K562 (cell line): ENCODE measurements at regions not wholly inside any gene's neighbourhood (a gene's known extent, or its start where the extent isn't known, plus 50 kb on each side); places are given as distances from the start of the nearest gene placed in this dataset.

Source experiments
- ATAC-seq: fragments of 200-7000 bp; cut with Tn5 transposase; 3 replicates; pipeline ENCODE4 v1.9.1; 2020; ENCODE audit warnings: moderate library complexity
- BruUV-seq: library from RNA; stranded (reverse); fragments of 400-500 nt; replicated peaks from 2 replicates; lab custom pipeline; 2021; lab: Mats Ljungman, UMichigan
- CTCF ChIA-PET: fragments of 300-600 bp; formaldehyde crosslinking; extraction: SDS; loops from one replicate; lab custom pipeline; 2021; ENCODE audit warnings: low intra/inter-chr PET ratio; lab: Yijun Ruan, JAX
- POLR2A ChIA-PET: fragments of 300-600, 350-650 bp; sonication (Branson Sonifier 250); formaldehyde crosslinking; extraction: SDS; loops from one replicate; lab custom pipeline; 2021; ENCODE audit warnings: antibody characterized with exemption, inconsistent platforms; lab: Yijun Ruan, JAX
- DNase-seq, 4 experiments: peaks; one replicate each; pipeline versions ENCODE4 v3.0.0 to v3.0.0-alpha.2; 2011 to 2018; ENCODE audit warnings: low spot score in 3 of 4, mixed read lengths in 3 of 4; ENCODE audit errors: extremely low read depth in 1 of 4
- FAIRE-seq: peaks from 2 replicates; lab custom pipeline; 2011; peaks lifted over from hg19 to GRCh38; lab: Jason Lieb, UNC
- H2AFZ ChIP-seq: 2 replicates; pipeline ENCODE4 v1.6.0; 2011; ENCODE audit warnings: low read depth, low read length, control low read depth, inconsistent platforms
- H3K27ac ChIP-seq: fragments of 200-600 bp; 3 replicates; pipeline ENCODE4 v1.8.0; 2011; ENCODE audit warnings: low read depth, mild to moderate bottlenecking, control low read depth, inconsistent platforms, low read length, moderate library complexity, mixed read lengths; ENCODE audit errors: extremely low read depth
- H3K27me3 ChIP-seq, 2 experiments: fragments of 300-600 bp in 1 of 2; 2 replicates in 1 of 2; 3 replicates in 1 of 2; pipeline versions ENCODE4 v1.6.0 to v1.8.0; 2011; ENCODE audit warnings: inconsistent platforms in 2 of 2, low read length in 2 of 2, mild to moderate bottlenecking in 1 of 2, mixed read lengths in 1 of 2, moderate library complexity in 1 of 2; ENCODE audit not compliant: control insufficient read depth in 2 of 2, insufficient read depth in 2 of 2
- H3K36me3 ChIP-seq: fragments of 300-600 bp; 3 replicates; pipeline ENCODE4 v1.8.0; 2011; ENCODE audit warnings: mild to moderate bottlenecking, low read length, inconsistent platforms; ENCODE audit not compliant: control insufficient read depth, insufficient read depth
- H3K4me1 ChIP-seq, 2 experiments: fragments of 200-600 bp in 1 of 2; replicated peaks in 1 of 2; 2 replicates in 1 of 2; 3 replicates in 1 of 2; pipeline versions ENCODE4 v1.5.1 to v1.8.0; 2011; ENCODE audit warnings: inconsistent platforms in 2 of 2, low read length in 2 of 2, mild to moderate bottlenecking in 1 of 2, mixed read lengths in 1 of 2, moderate library complexity in 1 of 2; ENCODE audit not compliant: control insufficient read depth in 2 of 2, insufficient read depth in 2 of 2
- H3K4me2 ChIP-seq: 2 replicates; pipeline ENCODE4 v1.6.1; 2011; ENCODE audit warnings: low read length, control low read depth, inconsistent platforms, mixed read lengths; ENCODE audit not compliant: insufficient read depth
- H3K4me3 ChIP-seq: fragments of 200-600 bp; sonication (generic), shearing (Covaris generic); 2 replicates; pipeline ENCODE4 v1.5.1; 2016; ENCODE audit warnings: control low read depth, inconsistent platforms
- H3K79me2 ChIP-seq: fragments of 200-600 bp; 3 replicates; pipeline ENCODE4 v1.8.0; 2011; ENCODE audit warnings: low read length, inconsistent platforms; ENCODE audit not compliant: control insufficient read depth, insufficient read depth
- H3K9ac ChIP-seq, 2 experiments: 2 replicates each; pipeline versions ENCODE4 v1.6.0 to v1.6.1; 2011; ENCODE audit warnings: low read depth in 2 of 2, low read length in 2 of 2, control low read depth in 1 of 2, inconsistent platforms in 1 of 2, mild to moderate bottlenecking in 1 of 2, mixed read lengths in 1 of 2; ENCODE audit not compliant: insufficient read depth in 1 of 2
- H3K9me1 ChIP-seq: one replicate; pipeline ENCODE4 v1.6.0; 2011; ENCODE audit warnings: inconsistent platforms, mild to moderate bottlenecking, low read length, moderate library complexity; ENCODE audit not compliant: control insufficient read depth, insufficient read depth
- H3K9me3 ChIP-seq: replicated peaks from 2 replicates; pipeline ENCODE4 v1.5.1; 2011; ENCODE audit warnings: low read depth, low read length, inconsistent platforms; ENCODE audit not compliant: control insufficient read depth, insufficient read depth
- H4K20me1 ChIP-seq: replicated peaks from 2 replicates; pipeline ENCODE4 v1.6.1; 2011; ENCODE audit warnings: low read length, inconsistent platforms, mixed read lengths; ENCODE audit not compliant: control insufficient read depth, insufficient read depth
- CEBPB ChIP-seq: fragments of 450-650 bp; IDR thresholded peaks from 2 replicates; pipeline ENCODE4 v1.6.1; 2016; ENCODE audit warnings: missing genetic modification characterization, missing compliant biosample characterization
- CEBPG ChIP-seq, 3 experiments: fragments of 200-800 bp in 1 of 3; sonication (Bioruptor generic) in 1 of 3; sonication (generic) in 1 of 3; formaldehyde crosslinking in 1 of 3; IDR thresholded peaks in 2 of 3; conservative IDR thresholded peaks in 1 of 3; 2 replicates each; pipeline versions ENCODE4 v1.6.1 to v1.8.0; 2016 to 2022; ENCODE audit warnings: missing compliant biosample characterization in 2 of 3, missing genetic modification characterization in 2 of 3, mild to moderate bottlenecking in 1 of 3, missing genetic modification reagents in 1 of 3
- MCM5 ChIP-seq: fragments of 450-650 bp; IDR thresholded peaks from 2 replicates; pipeline ENCODE4 v1.6.1; 2016; ENCODE audit warnings: low read depth
- WGBS: fragments of 100-300 bp; shearing (Covaris generic); methylation state at CpG from one replicate; pipeline ENCODE4 v1.1.6; 2016; ENCODE audit warnings: low coverage, mixed read lengths; ENCODE audit not compliant: insufficient coverage; ENCODE audit errors: missing lambda C conversion rate; 5-methylcytosine and 5-hydroxymethylcytosine counted together
- in situ Hi-C: fragments of 300-500 bp; cut with MboI; formaldehyde crosslinking; loops from 4 replicates; pipeline ENCODE4 v1.15.0; 2018; ENCODE audit warnings: inconsistent platforms, mixed read lengths
- intact Hi-C: fragments of 100-400 bp; cut with micrococcal nuclease; formaldehyde crosslinking; loops from 2 replicates; pipeline ENCODE4 v1.14.2; 2022
- TF ChIP-seq, protein P1 (sequence below): fragments of 450-650 bp; formaldehyde crosslinking; IDR thresholded peaks from 2 replicates; pipeline ENCODE4 v1.4.0; 2020; ENCODE audit warnings: mild to moderate bottlenecking, moderate library complexity

DNA sequence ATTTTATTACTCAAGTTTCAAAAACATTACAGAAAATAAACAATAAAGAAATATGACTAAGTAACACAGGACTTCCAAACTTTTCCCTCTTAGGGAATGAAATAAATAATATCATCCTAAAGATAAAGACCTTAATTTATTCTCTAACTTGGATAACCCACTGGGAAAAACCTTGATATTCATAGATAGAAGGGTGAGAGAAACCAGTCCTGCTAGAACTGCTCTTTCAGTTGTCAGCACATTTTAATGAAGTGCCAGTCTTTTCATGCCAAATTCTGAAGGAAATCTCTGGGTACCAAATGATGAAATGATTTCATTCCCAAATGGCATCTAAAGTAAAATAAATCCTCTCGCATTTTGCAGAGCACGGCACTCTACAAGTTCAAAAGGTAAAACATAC, 114.5 kb upstream of the SMIM30 start (continued):
- TF ChIP-seq, protein P1, sequence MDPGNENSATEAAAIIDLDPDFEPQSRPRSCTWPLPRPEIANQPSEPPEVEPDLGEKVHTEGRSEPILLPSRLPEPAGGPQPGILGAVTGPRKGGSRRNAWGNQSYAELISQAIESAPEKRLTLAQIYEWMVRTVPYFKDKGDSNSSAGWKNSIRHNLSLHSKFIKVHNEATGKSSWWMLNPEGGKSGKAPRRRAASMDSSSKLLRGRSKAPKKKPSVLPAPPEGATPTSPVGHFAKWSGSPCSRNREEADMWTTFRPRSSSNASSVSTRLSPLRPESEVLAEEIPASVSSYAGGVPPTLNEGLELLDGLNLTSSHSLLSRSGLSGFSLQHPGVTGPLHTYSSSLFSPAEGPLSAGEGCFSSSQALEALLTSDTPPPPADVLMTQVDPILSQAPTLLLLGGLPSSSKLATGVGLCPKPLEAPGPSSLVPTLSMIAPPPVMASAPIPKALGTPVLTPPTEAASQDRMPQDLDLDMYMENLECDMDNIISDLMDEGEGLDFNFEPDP (CRISPR knock-in tag): no peak

DNA sequence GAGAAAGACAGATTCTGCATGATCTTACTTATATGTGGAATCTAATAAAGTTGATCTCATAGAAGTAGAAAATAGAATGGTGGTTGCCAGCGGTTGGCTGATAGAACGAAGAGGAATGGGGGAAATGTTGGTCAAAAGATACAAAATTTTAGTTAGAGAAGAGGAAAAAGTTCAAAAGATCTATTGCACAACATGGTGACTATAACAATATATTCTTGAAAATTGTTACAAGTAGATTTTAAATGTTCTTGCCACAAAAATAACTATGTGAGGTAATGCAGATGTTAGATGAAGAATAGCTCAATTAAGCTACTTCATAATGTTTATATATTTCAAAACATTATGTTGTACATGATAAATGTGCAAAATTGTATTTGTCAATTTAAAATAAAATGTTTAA, 112.3 kb upstream of the SMIM30 start:
- no peak overlapping the region for H3K4me2 ChIP-seq
- H3K27me3 ChIP-seq: no peaks in the 10 kb centered on the region
- no peak overlapping the region for H2AFZ ChIP-seq
- no peaks in the 10 kb centered on the region for H3K4me1 ChIP-seq
- ATAC-seq (no peak), FAIRE-seq (no peak), DNase-seq (no peak)
- H4K20me1 ChIP-seq: no peaks in the 10 kb centered on the region
- no peaks in the 10 kb centered on the region for H3K36me3 ChIP-seq
- H3K9me1 ChIP-seq: no peaks in the 10 kb centered on the region
- 8% methylated on average over 2 of the region's 2 CpGs for WGBS
- H3K4me3 ChIP-seq: no peak overlapping the region
- in situ Hi-C loops: no loop called here
- intact Hi-C loops: no loop called here
- ChIA-PET CTCF (no interaction called here), POLR2A (no interaction called here)
- TF ChIP-seq CEBPB (tag) (peak; percentile 73), CEBPG (CRISPR knock-in tag; IDR thresholded peaks at IDR 0.05) (no peak), CEBPG (tag; conservative IDR thresholded peaks at IDR 0.05 in 1 of 2, IDR thresholded peaks at IDR 0.05 in 1 of 2) (peak in 1 of 2 experiments; percentile 77; a peak in 3 of 4 replicates), MCM5 (no peak)
- no peaks in the 10 kb centered on the region for H3K9me3 ChIP-seq
- no peak overlapping the region for H3K9ac ChIP-seq
- no peak overlapping the region for H3K27ac ChIP-seq
- H3K79me2 ChIP-seq: no peaks in the 10 kb centered on the region
- BruUV-seq: no TSS peak
